NCI-H526 treated with DMSO at 0.1 percent for 48 hours (cell line): ENCODE measurements at regions not wholly inside any gene's neighbourhood (a gene's known extent, or its start where the extent isn't known, plus 50 kb on each side); places are given as distances from the start of the nearest gene placed in this dataset.

ENCODE experiments used
- DNase-seq: peaks from one replicate; lab custom pipeline; 2025; lab: John Stamatoyannopoulos, UW

DNA sequence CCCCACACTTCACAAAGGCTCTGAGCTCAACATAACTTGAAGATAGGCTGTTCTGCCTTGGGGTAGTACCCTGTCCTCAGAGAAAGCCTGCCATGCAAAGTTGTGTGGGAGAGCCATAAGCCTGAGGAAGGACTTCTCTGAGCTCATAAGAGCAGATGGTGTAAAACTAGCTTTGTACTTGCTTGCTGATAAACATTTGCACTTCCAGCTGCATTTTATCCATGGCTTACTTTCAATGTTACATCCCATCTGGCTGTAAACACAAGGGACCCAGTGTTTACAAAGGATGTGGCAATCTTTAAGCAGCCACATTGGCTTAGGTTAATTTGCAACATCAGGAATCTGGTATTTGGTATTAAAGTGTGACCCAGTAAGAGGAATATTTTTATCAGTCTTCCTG lies 258.1 kb downstream of the IPO8 start:
- DNase-seq, result no peak

- no peak for DNase-seq
These were observed 258.6 kb downstream of the IPO8 start for GRCh38 chr12:30437044-30437443.

DNA sequence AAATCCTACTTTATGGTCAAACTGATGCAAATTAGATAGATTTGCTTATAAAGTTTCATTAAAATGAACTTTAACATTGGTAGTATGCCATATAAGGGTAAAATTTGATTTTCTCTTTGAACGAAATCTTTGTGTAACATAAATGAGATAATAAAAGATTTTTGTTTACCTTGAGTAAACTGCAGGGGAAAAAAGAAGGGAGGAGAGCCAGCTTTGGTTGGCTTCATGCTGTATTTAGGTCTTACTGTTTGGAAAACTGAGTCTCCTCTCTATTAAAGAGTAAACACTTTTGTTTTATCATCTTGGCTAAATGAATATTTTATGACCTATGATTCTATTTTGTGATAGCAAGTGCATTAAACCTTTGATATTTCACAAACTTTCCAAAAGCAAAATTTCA lies 267.6 kb downstream of the IPO8 start:
- DNase-seq, result no peak

DNA sequence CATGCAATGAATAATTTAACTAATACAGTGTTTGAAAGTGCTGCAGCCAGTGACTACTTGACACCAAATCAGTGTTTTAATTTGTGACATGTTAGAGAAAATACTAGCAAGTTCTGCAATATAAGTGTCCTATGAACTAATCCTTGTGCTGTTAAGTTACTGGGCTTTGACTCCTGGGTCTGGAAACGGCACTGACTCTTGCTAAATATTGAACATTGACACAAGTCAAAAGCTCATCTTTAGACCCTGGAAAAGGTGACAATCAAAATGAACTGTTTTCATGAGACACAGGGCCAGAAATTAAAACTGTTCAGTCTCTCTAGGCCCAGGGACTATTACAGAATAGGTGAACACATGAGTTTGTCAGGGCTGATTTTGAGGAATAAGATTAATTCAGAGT lies 268.1 kb downstream of the IPO8 start:
- no peak for DNase-seq

GRCh38 chr12:30425445-30425844 lies 270.2 kb downstream of the IPO8 start:
- DNase-seq, result no peak

DNA sequence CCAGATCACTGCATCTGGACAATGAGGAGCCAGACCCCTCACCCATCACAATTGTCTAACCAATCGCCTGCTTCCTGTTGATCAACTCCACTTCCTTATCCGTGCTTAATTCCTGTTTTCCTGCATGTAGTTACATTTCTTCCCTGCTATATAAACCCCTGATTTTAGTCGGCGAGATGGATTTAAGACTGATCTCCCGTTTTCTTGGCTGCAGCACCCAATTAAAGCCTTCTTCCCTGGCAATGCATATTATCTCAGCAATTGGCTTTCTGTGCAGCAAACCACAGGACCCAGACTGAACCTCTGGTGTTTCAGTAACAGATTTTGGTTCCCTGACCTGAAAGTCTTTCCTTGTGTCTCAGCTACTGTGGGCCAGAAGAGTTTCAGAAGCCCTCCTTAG lies 272.3 kb downstream of the IPO8 start:
- DNase-seq, result no peak

DNA sequence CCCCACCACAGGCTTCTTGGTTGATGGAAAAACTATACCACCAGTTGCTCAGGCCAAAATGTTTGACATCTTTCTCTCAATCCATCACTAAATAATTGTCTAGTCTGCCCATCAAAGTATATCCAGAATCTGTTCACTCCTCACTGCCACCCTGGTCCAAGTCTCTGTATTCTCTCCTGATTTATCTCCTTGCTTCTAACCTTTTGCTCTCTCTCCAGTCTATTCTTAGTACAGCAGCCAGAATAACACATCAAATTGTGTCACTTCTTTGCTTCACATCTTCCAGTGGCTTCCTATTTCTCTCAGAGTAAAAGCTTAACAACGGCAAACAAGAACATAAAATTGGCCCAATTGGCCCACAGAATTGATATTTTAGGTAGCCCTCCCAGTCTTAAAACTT lies 272.8 kb downstream of the IPO8 start:
- DNase-seq, result no peak

DNA sequence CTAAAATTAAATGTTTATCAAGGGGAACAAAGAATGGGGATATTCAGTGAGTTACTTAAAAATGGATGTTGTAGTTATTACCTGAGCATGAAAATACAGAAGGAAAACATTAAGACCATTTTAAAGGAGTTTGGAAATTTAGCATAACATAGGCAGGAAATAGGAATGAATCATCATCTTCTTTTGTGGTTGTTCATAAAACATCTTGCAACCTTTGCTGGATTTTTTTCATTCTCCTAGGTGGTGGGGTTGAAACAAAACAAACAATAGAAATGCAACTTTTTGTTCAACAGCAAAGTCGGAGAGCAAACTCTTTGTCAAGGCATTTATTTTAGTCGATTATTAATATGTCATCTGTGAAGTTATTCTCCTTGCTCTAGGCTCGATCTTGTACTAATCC lies 275.1 kb downstream of the IPO8 start:
- DNase-seq, result no peak

- DNase-seq, result no peak
These were observed 277.9 kb downstream of the IPO8 start for GRCh38 chr12:30417697-30418231.

DNA sequence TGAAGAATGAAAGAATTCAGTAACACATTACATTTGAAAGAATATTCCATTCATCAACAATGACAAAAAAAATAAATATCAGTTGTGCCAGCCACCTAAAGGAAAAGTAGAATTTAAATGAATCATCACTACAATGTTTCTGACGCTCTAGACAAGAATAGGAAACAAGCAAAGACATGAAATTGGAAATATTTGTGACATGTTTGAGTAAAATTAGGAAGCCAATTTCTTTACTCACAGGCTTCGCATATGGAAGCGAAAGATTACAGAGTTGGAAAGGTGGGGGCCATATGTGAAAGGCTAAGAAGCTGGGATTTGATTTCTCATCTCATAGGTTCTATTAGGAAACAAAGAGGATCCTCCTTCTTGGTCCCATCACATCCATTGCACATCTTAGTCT lies 279.0 kb downstream of the IPO8 start:
- DNase-seq, result no peak

DNA sequence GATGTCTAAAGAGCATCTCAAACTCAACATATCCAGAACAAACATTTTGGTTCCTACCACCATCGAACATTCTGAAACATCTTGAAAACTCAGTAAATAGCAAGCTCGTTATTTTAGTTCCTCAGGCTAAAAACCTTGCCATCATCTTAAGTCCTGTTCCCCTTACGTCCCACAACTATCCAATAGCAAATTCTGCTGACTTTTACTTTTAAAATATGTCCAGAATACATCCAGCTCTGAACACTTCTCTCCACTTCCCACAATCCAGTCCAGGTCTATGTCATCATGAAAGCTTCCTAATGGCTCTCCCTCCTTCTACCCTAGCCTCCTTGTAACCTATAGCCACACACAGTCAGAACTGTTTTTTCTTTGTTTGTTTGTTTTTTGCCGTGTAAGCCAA lies 279.9 kb downstream of the IPO8 start:
- DNase-seq, result no peak

DNA sequence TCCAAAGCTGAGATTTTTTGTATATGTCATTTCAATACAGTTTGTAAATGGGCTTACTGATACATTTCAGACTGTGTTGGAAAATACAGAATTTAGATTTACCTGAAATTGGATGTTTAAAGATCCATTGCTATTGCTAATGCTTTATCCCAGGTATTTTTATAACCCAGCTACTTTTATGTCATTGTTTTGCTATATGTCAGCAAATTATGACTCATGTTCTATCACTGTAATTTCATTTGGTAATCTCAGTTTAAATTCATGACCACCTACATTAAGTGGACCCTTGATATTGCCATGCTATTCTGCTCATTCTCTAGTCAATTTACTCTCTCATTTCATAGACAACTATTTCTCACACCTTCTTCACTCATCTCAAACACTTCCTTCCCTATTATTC lies 281.2 kb downstream of the IPO8 start:
- DNase-seq, result no peak

- no peak for DNase-seq
These were observed 295.3 kb downstream of the IPO8 start for GRCh38 chr12:30400349-30400748.

- no peak for DNase-seq
These were observed 295.8 kb downstream of the IPO8 start for GRCh38 chr12:30399859-30400258.

- DNase-seq, result no peak
These were observed 299.1 kb downstream of the IPO8 start for GRCh38 chr12:30396576-30396975.

GRCh38 chr12:30395190-30395589 lies 300.5 kb downstream of the IPO8 start:
- no peak for DNase-seq

GRCh38 chr12:30391766-30392366 lies 303.8 kb downstream of the IPO8 start:
- DNase-seq, result no peak

- DNase-seq, result no peak
These were observed 310.0 kb downstream of the IPO8 start for GRCh38 chr12:30385706-30386105.

- no peak for DNase-seq
These were observed 310.7 kb downstream of the IPO8 start for GRCh38 chr12:30384976-30385375.

GRCh38 chr12:30378307-30378706 lies 317.4 kb downstream of the IPO8 start:
- DNase-seq, result no peak

DNA sequence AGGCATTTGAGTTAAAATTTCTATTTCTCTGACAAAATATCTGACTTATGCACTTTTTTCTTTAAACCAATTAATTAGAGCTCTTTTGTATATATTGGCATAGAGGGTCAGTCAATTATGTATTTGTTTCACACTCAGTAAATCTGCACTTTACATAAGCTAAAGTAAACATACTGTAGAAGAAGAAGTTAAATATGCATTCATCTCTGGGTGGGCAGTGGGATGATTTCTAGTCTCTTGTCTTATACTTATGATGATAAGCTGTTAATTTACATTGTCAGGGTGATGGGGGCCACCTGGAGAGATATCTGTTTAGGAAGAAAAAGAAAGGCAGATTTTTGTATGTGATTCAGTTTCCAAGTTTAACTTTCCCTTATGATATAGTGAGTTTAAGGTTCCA lies 330.8 kb downstream of the IPO8 start:
- DNase-seq, result no peak

DNA sequence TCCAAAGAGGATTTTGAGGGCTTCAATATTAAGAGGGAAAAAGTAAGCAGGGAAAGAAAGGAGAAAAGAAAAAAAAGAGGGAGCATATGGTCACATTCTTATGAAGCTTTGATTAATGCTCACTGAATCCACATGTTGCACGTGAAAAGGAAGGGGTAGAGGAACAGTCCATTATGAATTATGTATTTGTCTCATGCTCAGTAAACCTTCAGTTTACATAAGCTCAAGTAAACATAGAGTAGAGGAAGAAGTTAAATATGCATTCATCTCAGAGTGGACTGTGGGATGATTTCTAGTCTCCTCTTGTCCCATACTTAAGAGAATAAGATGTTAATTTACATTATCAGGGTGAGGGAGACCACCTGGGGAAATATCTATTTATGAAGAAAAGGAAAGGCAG lies 334.5 kb downstream of the IPO8 start:
- DNase-seq, result no peak

- no peak for DNase-seq
These were observed 337.0 kb downstream of the IPO8 start for GRCh38 chr12:30358671-30359070.

- no peak for DNase-seq
These were observed 337.7 kb downstream of the IPO8 start for GRCh38 chr12:30357766-30358490.
